ENCODE measurements at regions not wholly inside any gene's neighbourhood (a gene's known extent, or its start where the extent isn't known, plus 50 kb on each side); places are given as distances from the start of the nearest gene placed in this dataset.

DNA sequence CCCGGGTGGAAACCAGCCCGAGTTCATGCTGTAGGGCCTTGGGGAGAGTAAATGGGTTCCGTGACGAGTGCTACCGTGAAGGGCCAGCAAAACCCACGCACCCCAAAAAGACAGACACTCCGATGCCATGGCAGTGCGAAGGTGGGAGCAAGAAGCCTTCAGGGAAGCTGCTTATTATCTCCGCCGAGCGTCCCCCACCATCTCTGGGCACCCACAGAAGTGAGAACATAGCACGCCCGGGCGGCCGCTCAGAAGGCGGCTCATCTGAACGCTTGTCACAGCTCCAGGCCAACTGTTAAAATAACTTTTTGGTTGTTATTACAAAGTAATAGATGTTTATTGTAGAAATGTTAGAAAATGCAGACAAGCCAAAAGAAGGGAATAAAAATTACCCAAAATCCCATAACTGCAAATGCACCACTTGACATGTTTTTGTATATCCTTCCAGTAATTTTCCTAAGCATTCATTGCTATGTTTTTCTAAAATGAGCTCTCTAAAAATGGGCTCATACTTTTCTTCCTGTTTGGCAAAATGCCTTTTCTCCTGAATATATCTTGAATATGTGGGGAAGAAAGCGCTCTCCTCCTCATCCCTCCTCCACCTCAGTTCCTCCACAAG lies 234.9 kb downstream of the NPHP4 start:
- Histone ChIP-seq H4K20me1 (ENCODE audit: control insufficient read depth, insufficient read depth, low read depth, low read length) (no peaks in the 10 kb centered on the region), H3K36me3 (ENCODE audit: control insufficient read depth, low read length) (no peaks in the 10 kb centered on the region), H3K4me3 (ENCODE audit: low read length) (no peak overlapping the region), H3K9me2 (replicated peaks; ENCODE audit: control insufficient read depth, low read length) (no peaks in the 10 kb centered on the region), H3K4me2 (ENCODE audit: low read length) (no peak overlapping the region), H3K27me3 (ENCODE audit: control insufficient read depth, low read length) (0 out of 2 replicates have a peak, but pooled peaks cover 2% of the 10 kb centered on the region), H3K27ac (ENCODE audit: low read depth, low read length) (no peak overlapping the region), H3K79me2 (ENCODE audit: control insufficient read depth, low read length) (no peaks in the 10 kb centered on the region), H3F3A (ENCODE audit: control insufficient read depth, insufficient read depth) (no peaks in the 10 kb centered on the region), H3K9me3 (ENCODE audit: control insufficient read depth, insufficient read depth, low read length) (no peaks in the 10 kb centered on the region), H3K4me1 (ENCODE audit: control insufficient read depth, low read length) (no peaks in the 10 kb centered on the region)
- TF ChIP-seq EZH2phosphoT487 (IDR thresholded peaks at IDR 0.05; ENCODE audit: borderline replicate concordance, low read length): no peak
- TF ChIP-seq, protein P1, sequence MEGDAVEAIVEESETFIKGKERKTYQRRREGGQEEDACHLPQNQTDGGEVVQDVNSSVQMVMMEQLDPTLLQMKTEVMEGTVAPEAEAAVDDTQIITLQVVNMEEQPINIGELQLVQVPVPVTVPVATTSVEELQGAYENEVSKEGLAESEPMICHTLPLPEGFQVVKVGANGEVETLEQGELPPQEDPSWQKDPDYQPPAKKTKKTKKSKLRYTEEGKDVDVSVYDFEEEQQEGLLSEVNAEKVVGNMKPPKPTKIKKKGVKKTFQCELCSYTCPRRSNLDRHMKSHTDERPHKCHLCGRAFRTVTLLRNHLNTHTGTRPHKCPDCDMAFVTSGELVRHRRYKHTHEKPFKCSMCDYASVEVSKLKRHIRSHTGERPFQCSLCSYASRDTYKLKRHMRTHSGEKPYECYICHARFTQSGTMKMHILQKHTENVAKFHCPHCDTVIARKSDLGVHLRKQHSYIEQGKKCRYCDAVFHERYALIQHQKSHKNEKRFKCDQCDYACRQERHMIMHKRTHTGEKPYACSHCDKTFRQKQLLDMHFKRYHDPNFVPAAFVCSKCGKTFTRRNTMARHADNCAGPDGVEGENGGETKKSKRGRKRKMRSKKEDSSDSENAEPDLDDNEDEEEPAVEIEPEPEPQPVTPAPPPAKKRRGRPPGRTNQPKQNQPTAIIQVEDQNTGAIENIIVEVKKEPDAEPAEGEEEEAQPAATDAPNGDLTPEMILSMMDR (IDR thresholded peaks at IDR 0.05; ENCODE audit: low read depth, low read length, poor library complexity, severe bottlenecking): no peak

DNA sequence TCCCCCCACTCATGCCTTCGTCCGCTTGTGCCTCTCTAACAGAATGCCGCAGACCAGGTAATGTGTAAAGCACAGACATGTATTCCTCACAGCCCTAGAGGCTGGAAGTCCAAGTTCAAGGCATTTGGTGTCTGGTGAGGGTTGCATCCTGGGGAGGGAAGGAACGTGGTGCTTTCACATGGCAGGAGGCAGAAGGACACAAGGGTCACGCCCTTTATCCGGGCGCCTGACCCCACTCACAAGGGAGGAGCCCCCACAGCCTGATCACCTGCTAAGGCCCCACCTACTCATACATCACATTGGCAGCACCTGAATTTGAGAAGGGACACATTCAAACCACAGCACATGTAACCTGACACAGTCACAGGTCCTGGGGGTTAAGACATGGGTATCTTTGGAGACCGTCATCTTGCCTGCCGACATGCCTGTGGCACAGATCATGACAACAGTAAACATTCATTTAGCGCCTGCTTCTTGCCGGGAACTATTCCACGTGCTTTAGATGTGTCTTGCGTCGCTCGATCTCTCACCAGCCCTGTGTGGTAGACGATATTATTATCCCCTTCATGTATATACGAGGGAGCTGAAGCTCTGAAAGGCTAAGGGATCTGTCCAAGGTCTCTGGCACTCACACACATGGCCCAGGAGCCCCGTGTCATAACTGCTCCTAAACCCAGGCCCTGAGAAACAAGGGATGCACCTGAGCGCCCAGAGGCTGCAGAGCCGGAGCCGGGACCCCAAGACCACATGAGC lies 235.6 kb downstream of the NPHP4 start:
- no peaks in the 10 kb centered on the region for H3K36me3 ChIP-seq (ENCODE audit: control insufficient read depth, low read length)
- no peaks in the 10 kb centered on the region for H3K9me3 ChIP-seq (ENCODE audit: control insufficient read depth, insufficient read depth, low read length)
- H3K4me2 ChIP-seq (ENCODE audit: low read length): no peak overlapping the region
- H3K4me3 ChIP-seq (ENCODE audit: low read length): no peak overlapping the region
- no peaks in the 10 kb centered on the region for H3K27me3 ChIP-seq (ENCODE audit: control insufficient read depth, low read length)
- H3K27ac ChIP-seq (ENCODE audit: low read depth, low read length): no peak overlapping the region
- H4K20me1 ChIP-seq (ENCODE audit: control insufficient read depth, insufficient read depth, low read depth, low read length): no peaks in the 10 kb centered on the region
- no peaks in the 10 kb centered on the region for H3K9me2 ChIP-seq (replicated peaks; ENCODE audit: control insufficient read depth, low read length)
- no peaks in the 10 kb centered on the region for H3K4me1 ChIP-seq (ENCODE audit: control insufficient read depth, low read length)
- no peaks in the 10 kb centered on the region for H3K79me2 ChIP-seq (ENCODE audit: control insufficient read depth, low read length)
- TF ChIP-seq, protein P1 (IDR thresholded peaks at IDR 0.05; ENCODE audit: low read depth, low read length, poor library complexity, severe bottlenecking): no peak
- TF ChIP-seq EZH2phosphoT487 (IDR thresholded peaks at IDR 0.05; ENCODE audit: borderline replicate concordance, low read length): no peak
- no peaks in the 10 kb centered on the region for H3F3A ChIP-seq (ENCODE audit: control insufficient read depth, insufficient read depth)

DNA sequence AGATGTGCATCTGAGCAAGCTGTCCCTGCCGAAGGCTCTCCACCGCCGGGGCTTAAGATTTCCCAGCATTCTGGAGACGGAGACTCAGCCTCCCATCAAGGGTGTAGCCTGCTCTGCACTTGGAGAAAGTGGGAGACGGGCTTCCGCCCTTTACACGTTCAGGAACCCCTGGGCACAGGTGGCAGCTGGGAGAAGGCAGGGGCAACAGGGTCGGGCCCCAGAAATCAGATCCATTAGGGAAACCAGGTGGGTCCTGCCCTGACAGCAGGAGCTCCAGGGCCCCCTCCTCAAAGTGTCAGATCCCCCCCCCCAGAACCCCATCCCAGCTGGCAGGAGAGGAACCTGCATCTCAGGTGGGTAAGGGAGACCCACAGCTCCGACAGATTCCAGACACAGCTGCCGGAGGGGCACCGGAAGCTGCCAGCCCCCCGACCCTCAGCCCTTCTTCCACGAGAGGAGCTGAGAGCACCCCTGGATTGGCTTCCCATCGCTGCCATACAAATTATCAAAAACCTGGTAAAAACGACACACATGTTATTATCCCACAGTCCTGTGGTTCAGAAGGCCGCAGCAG lies 236.6 kb downstream of the NPHP4 start:
- H3K27me3 ChIP-seq (ENCODE audit: control insufficient read depth, low read length): no peaks in the 10 kb centered on the region
- no peaks in the 10 kb centered on the region for H3K4me1 ChIP-seq (ENCODE audit: control insufficient read depth, low read length)
- H3K36me3 ChIP-seq (ENCODE audit: control insufficient read depth, low read length): no peaks in the 10 kb centered on the region
- no peak overlapping the region for H3K4me2 ChIP-seq (ENCODE audit: low read length)
- TF ChIP-seq, protein P1 (IDR thresholded peaks at IDR 0.05; ENCODE audit: low read depth, low read length, poor library complexity, severe bottlenecking): no peak
- TF ChIP-seq EZH2phosphoT487 (IDR thresholded peaks at IDR 0.05; ENCODE audit: borderline replicate concordance, low read length): no peak
- H3F3A ChIP-seq (ENCODE audit: control insufficient read depth, insufficient read depth): no peaks in the 10 kb centered on the region
- no peak overlapping the region for H3K27ac ChIP-seq (ENCODE audit: low read depth, low read length)
- no peaks in the 10 kb centered on the region for H3K9me2 ChIP-seq (replicated peaks; ENCODE audit: control insufficient read depth, low read length)
- H3K4me3 ChIP-seq (ENCODE audit: low read length): no peak overlapping the region
- no peaks in the 10 kb centered on the region for H4K20me1 ChIP-seq (ENCODE audit: control insufficient read depth, insufficient read depth, low read depth, low read length)
- H3K9me3 ChIP-seq (ENCODE audit: control insufficient read depth, insufficient read depth, low read length): no peaks in the 10 kb centered on the region
- H3K79me2 ChIP-seq (ENCODE audit: control insufficient read depth, low read length): no peaks in the 10 kb centered on the region

Data from DOHH2 (cell line).